GM12878 (cell line): ENCODE measurements at regions not wholly inside any gene's neighbourhood (a gene's known extent, or its start where the extent isn't known, plus 50 kb on each side); places are given as distances from the start of the nearest gene placed in this dataset.
A peak's percentile ranks its signal among the peaks of the same experiment; 100 is the strongest.

ENCODE experiments used
- ATAC-seq: fragments of 200-7000 bp; cut with Tn5 transposase; 3 replicates; pipeline ENCODE4 v1.9.1; 2020; ENCODE audit warnings: mild to moderate bottlenecking, moderate library complexity
- BruUV-seq: library from RNA; stranded (reverse); fragments of 400-500 nt; replicated peaks from 2 replicates; lab custom pipeline; 2021; lab: Mats Ljungman, UMichigan
- CTCF ChIA-PET: fragments of 300-600 bp; sonication (Branson Sonifier 250); formaldehyde crosslinking; extraction: SDS; loops from one replicate; lab custom pipeline; 2021; ENCODE audit warnings: inconsistent platforms; lab: Yijun Ruan, JAX
- POLR2A ChIA-PET: fragments of 350-600 bp; formaldehyde crosslinking; extraction: SDS; loops from one replicate; lab custom pipeline; 2021; ENCODE audit warnings: inconsistent platforms; lab: Charles Lee
- RAD21 ChIA-PET: fragments of 300-600 bp; sonication (Branson Sonifier 250); formaldehyde crosslinking; loops from one replicate; lab custom pipeline; 2023; ENCODE audit warnings: antibody characterized with exemption; ENCODE audit not compliant: unreplicated experiment; lab: Charles Lee
- SMC1A ChIA-PET: fragments of 300-600 bp; sonication (Branson Sonifier 250); formaldehyde crosslinking; loops from one replicate; lab custom pipeline; 2023; ENCODE audit not compliant: unreplicated experiment, uncharacterized antibody; lab: Charles Lee
- DNase-seq: peaks from one replicate; pipeline ENCODE4 v3.0.0-alpha.2; 2011; ENCODE audit warnings: low read depth, low spot score
- FAIRE-seq: peaks from 3 replicates; lab custom pipeline; 2011; peaks lifted over from hg19 to GRCh38; lab: Jason Lieb, UNC
- H2AFZ ChIP-seq: 2 replicates; pipeline ENCODE4 v1.6.0; 2011; ENCODE audit warnings: low read depth, low read length, control low read depth; ENCODE audit not compliant: control insufficient read depth
- H3K27ac ChIP-seq: 2 replicates; pipeline ENCODE4 v1.5.1; 2011; ENCODE audit warnings: control low read depth; ENCODE audit not compliant: control insufficient read depth, insufficient read depth
- H3K27me3 ChIP-seq, 2 experiments: replicated peaks in 1 of 2; 2 replicates each; pipeline versions ENCODE4 v1.6.0 to v1.6.1; 2011; ENCODE audit warnings: low read length in 1 of 2; ENCODE audit not compliant: control insufficient read depth in 2 of 2, insufficient read depth in 2 of 2
- H3K36me3 ChIP-seq, 2 experiments: 2 replicates each; pipeline ENCODE4 v1.5.1; 2011; ENCODE audit warnings: low read length in 1 of 2; ENCODE audit not compliant: control insufficient read depth in 2 of 2, insufficient read depth in 2 of 2
- H3K4me1 ChIP-seq: 2 replicates; pipeline ENCODE4 v1.6.1; 2011; ENCODE audit warnings: mild to moderate bottlenecking, low read length, moderate library complexity, mixed read lengths; ENCODE audit not compliant: control insufficient read depth, insufficient read depth
- H3K4me2 ChIP-seq: 2 replicates; pipeline ENCODE4 v1.6.0; 2011; ENCODE audit warnings: control low read depth; ENCODE audit not compliant: control insufficient read depth, insufficient read depth
- H3K4me3 ChIP-seq: fragments of 200-600 bp; sonication (generic); 2 replicates; pipeline ENCODE4 v1.5.1; 2016
- H3K79me2 ChIP-seq: 2 replicates; pipeline ENCODE4 v1.6.0; 2011; ENCODE audit warnings: low read length; ENCODE audit not compliant: control insufficient read depth, insufficient read depth
- H3K9ac ChIP-seq: 2 replicates; pipeline ENCODE4 v1.8.0; 2011; ENCODE audit warnings: low read length, control low read depth, mixed read lengths; ENCODE audit not compliant: control insufficient read depth, insufficient read depth
- H3K9me3 ChIP-seq: replicated peaks from 3 replicates; pipeline ENCODE4 v1.5.1; 2011; ENCODE audit warnings: mild to moderate bottlenecking, low read length; ENCODE audit not compliant: control insufficient read depth, insufficient read depth
- H4K20me1 ChIP-seq: 2 replicates; pipeline ENCODE4 v1.6.0; 2011; ENCODE audit not compliant: control insufficient read depth, insufficient read depth
- EP300 ChIP-seq, 2 experiments: fragments of 150-350 bp in 1 of 2; IDR thresholded peaks; 2 replicates each; pipeline ENCODE4 v1.6.1; 2011 to 2012; ENCODE audit warnings: low read depth in 2 of 2, low read length in 2 of 2, borderline replicate concordance in 1 of 2, improper control_type of control experiment in 1 of 2, inconsistent platforms in 1 of 2; ENCODE audit not compliant: control insufficient read depth in 1 of 2
- JUNB ChIP-seq: IDR thresholded peaks from 2 replicates; pipeline ENCODE4 v1.6.1; 2016; ENCODE audit warnings: antibody characterized with exemption, mild to moderate bottlenecking
- LARP7 ChIP-seq: fragments of 450-650 bp; IDR thresholded peaks from 2 replicates; pipeline ENCODE4 v1.6.1; 2017; ENCODE audit warnings: mild to moderate bottlenecking
- NBN ChIP-seq: fragments of 450-650 bp; IDR thresholded peaks from 2 replicates; pipeline ENCODE4 v1.6.1; 2016
- NR2F1 ChIP-seq: fragments of 450-650 bp; conservative IDR thresholded peaks from 2 replicates; pipeline ENCODE4 v1.6.1; 2017; ENCODE audit warnings: mild to moderate bottlenecking
- RCOR1 ChIP-seq: conservative IDR thresholded peaks from 2 replicates; pipeline ENCODE4 v1.6.1; 2012; ENCODE audit warnings: low read depth, low read length, improper control_type of control experiment
- RUNX3 ChIP-seq: IDR thresholded peaks from 2 replicates; pipeline ENCODE4 v1.6.1; 2012; ENCODE audit warnings: low read length, inconsistent platforms
- SP1 ChIP-seq: IDR thresholded peaks from one replicate; pipeline ENCODE4 v1.6.1; 2011; ENCODE audit warnings: low read depth, low read length
- WRNIP1 ChIP-seq: IDR thresholded peaks from 2 replicates; pipeline ENCODE4 v1.6.1; 2011; ENCODE audit warnings: low read depth, low read length, improper control_type of control experiment, borderline replicate concordance
- ZNF384 ChIP-seq: IDR thresholded peaks from 2 replicates; pipeline ENCODE4 v1.6.1; 2012; ENCODE audit warnings: low read depth, mild to moderate bottlenecking, low read length, improper control_type of control experiment, borderline replicate concordance
- WGBS: methylation state at CpG from one replicate; pipeline ENCODE4 v1.1.6; 2016; ENCODE audit warnings: low lambda C conversion rate; ENCODE audit not compliant: insufficient replicate concordance, insufficient coverage; ENCODE audit errors: missing lambda C conversion rate; 5-methylcytosine and 5-hydroxymethylcytosine counted together
- in situ Hi-C: fragments of 300-500 bp; cut with MboI; formaldehyde crosslinking; loops from 9 replicates; pipeline ENCODE4 v1.14.3; 2018; ENCODE audit warnings: mixed read lengths
- intact Hi-C: fragments of 100-400 bp; cut with micrococcal nuclease; formaldehyde crosslinking; loops from one replicate; pipeline ENCODE4 v1.14.2; 2022; ENCODE audit not compliant: unreplicated experiment
- TF ChIP-seq, protein P1 (sequence below): fragments of 450-650 bp; IDR thresholded peaks from 2 replicates; pipeline ENCODE4 v1.6.1; 2018; ENCODE audit warnings: mild to moderate bottlenecking, low read depth, moderate library complexity; ENCODE audit not compliant: partially characterized antibody
- TF ChIP-seq, protein P2 (sequence below): IDR thresholded peaks from 2 replicates; pipeline ENCODE4 v1.6.1; 2012; ENCODE audit warnings: low read length, inconsistent platforms

DNA sequence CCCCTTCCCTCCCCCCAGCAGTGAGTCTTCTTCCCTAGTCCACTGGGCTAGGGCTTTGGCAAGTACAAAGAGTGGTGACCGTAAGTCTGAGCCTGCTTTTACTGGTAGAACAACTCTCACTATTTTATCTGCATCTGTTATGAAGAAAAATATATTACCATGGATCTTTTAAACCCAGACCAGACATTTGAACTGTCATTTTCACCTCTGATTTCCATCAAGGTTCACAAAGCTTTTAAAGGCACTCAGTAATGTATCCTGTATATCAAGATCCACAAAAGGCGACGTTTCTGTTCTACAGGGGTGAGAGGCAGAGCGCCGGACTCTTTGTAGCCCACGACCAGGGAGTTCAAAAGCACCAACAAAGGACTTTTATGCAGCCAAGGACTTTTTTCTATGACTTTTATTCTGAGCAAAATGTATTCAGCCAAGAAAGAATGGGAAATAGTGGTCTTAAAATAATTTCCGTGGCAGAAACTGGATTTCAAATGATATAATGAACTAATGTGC is 388.3 kb downstream of the ANXA1 start (continued):
- TF ChIP-seq LARP7 (no peak), WRNIP1 (no peak), NR2F1 (no peak), SP1 (no peak)
- TF ChIP-seq, protein P1, sequence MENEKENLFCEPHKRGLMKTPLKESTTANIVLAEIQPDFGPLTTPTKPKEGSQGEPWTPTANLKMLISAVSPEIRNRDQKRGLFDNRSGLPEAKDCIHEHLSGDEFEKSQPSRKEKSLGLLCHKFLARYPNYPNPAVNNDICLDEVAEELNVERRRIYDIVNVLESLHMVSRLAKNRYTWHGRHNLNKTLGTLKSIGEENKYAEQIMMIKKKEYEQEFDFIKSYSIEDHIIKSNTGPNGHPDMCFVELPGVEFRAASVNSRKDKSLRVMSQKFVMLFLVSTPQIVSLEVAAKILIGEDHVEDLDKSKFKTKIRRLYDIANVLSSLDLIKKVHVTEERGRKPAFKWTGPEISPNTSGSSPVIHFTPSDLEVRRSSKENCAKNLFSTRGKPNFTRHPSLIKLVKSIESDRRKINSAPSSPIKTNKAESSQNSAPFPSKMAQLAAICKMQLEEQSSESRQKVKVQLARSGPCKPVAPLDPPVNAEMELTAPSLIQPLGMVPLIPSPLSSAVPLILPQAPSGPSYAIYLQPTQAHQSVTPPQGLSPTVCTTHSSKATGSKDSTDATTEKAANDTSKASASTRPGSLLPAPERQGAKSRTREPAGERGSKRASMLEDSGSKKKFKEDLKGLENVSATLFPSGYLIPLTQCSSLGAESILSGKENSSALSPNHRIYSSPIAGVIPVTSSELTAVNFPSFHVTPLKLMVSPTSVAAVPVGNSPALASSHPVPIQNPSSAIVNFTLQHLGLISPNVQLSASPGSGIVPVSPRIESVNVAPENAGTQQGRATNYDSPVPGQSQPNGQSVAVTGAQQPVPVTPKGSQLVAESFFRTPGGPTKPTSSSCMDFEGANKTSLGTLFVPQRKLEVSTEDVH: no peak
- TF ChIP-seq, protein P2, sequence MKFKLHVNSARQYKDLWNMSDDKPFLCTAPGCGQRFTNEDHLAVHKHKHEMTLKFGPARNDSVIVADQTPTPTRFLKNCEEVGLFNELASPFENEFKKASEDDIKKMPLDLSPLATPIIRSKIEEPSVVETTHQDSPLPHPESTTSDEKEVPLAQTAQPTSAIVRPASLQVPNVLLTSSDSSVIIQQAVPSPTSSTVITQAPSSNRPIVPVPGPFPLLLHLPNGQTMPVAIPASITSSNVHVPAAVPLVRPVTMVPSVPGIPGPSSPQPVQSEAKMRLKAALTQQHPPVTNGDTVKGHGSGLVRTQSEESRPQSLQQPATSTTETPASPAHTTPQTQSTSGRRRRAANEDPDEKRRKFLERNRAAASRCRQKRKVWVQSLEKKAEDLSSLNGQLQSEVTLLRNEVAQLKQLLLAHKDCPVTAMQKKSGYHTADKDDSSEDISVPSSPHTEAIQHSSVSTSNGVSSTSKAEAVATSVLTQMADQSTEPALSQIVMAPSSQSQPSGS: no peak

DNA sequence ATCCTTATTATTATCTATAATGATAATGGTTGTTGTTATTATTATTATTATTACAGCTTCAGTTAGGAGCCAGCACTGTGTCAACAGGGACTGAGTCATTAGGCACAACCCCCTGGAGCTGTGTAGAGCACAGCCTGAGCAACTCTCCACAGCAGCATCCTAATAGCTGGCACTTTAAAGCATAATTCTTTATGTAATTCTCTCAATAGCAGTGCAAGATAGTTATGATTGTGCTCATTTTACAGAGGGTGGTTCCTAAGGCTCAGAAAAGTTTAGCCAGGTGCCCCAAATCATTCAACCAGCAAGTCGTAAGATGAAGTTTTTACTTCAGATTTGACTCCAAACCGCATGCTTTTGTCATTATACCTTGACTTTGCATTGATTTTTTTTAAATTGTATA is 390.3 kb downstream of the ANXA1 start:
- Histone ChIP-seq H2AFZ (no peak overlapping the region), H3K27me3 (no peaks in the 10 kb centered on the region), H3K27ac (no peak overlapping the region), H3K9me3 (no peaks in the 10 kb centered on the region), H3K9ac (no peak overlapping the region), H3K4me3 (no peak overlapping the region), H4K20me1 (no peaks in the 10 kb centered on the region), H3K4me2 (no peak overlapping the region), H3K4me1 (no peaks in the 10 kb centered on the region), H3K36me3 (no peaks in the 10 kb centered on the region)
- DNase-seq: no peak
- ATAC-seq: peak; percentile 73
- intact Hi-C loops (no loop called here), in situ Hi-C loops (no loop called here)
- ChIA-PET POLR2A (interaction anchor here (1.3 kb wide), 1 partner anchor 10 kb away, joined by 4 read pairs; no protein-coding TSS in a partner anchor), CTCF (no interaction called here), SMC1A (interaction anchor here (1.2 to 1.6 kb wide), 2 partner anchors 9 to 10 kb away, joined by 3 to 5 read pairs; no protein-coding TSS in a partner anchor), RAD21 (interaction anchor here (1.6 to 1.8 kb wide), 2 partner anchors 10 to 119 kb away, joined by 6 to 8 read pairs; no protein-coding TSS in a partner anchor)
- WGBS: 0% methylated on average over 2 of the region's 2 CpGs
- no peak for FAIRE-seq
- no TSS peak for BruUV-seq
- TF ChIP-seq RUNX3 (peak; percentile 48), JUNB (peak; percentile 43; the same call in 1 of the 2 replicates), RCOR1 (no peak), ZNF384 (0 out of 2 replicates have a peak, but pooled peaks have one; percentile 15), EP300 (IDR thresholded peaks at IDR 0.05; ENCODE audit: borderline replicate concordance in 1 of 2, control insufficient read depth in 1 of 2, low read depth in 2 of 2, low read length in 2 of 2) (peak in 1 of 2 experiments; percentile 34; a peak in 1 of 4 replicates), NBN (no peak)
- TF ChIP-seq, all 136 proteins: peak for 4
- no peaks in the 10 kb centered on the region for H3K79me2 ChIP-seq
